PC-9 (cell line): ENCODE measurements at regions not wholly inside any gene's neighbourhood (a gene's known extent, or its start where the extent isn't known, plus 50 kb on each side); places are given as distances from the start of the nearest gene placed in this dataset.

Experiments
- BruUV-seq: library from RNA; stranded (reverse); fragments of 400-500 nt; replicated peaks from 2 replicates; lab custom pipeline; 2021; lab: Mats Ljungman, UMichigan
- CTCF ChIA-PET: fragments of 300-600 bp; sonication (Branson Sonifier 250); formaldehyde crosslinking; loops from one replicate; lab custom pipeline; 2022; ENCODE audit warnings: antibody characterized with exemption; lab: Charles Lee
- POLR2A ChIA-PET: fragments of 300-600 bp; sonication (Branson Sonifier 250); formaldehyde crosslinking; loops from one replicate; lab custom pipeline; 2022; ENCODE audit warnings: antibody characterized with exemption; ENCODE audit not compliant: unreplicated experiment; lab: Charles Lee
- DNase-seq, 2 experiments: peaks; one replicate each; pipeline versions ENCODE4 v3.0.0 to v3.0.0-alpha.2; 2015 to 2022; ENCODE audit warnings: mixed read lengths in 1 of 2
- H2AFZ ChIP-seq: fragments of 200-600 bp; sonication (generic); 2 replicates; pipeline ENCODE4 v1.8.1; 2017; ENCODE audit warnings: antibody characterized with exemption
- H3F3A ChIP-seq: fragments of 200-600 bp; sonication (generic); 2 replicates; pipeline ENCODE4 v1.8.1; 2017; ENCODE audit warnings: antibody characterized with exemption, mild to moderate bottlenecking, low read depth; ENCODE audit not compliant: insufficient read depth
- H3K27ac ChIP-seq: fragments of 200-600 bp; sonication (generic); 2 replicates; pipeline ENCODE4 v1.6.1; 2016; ENCODE audit warnings: mixed run types
- H3K27me3 ChIP-seq: fragments of 200-600 bp; sonication (generic); 2 replicates; pipeline ENCODE4 v1.6.1; 2016; ENCODE audit warnings: low read depth, mixed run types; ENCODE audit not compliant: insufficient read depth
- H3K36me3 ChIP-seq: fragments of 200-600 bp; sonication (generic); 2 replicates; pipeline ENCODE4 v1.6.1; 2016; ENCODE audit warnings: low read depth, mixed run types
- H3K4me1 ChIP-seq: fragments of 200-600 bp; sonication (generic); replicated peaks from 2 replicates; pipeline ENCODE4 v1.6.1; 2016; ENCODE audit warnings: mixed run types; ENCODE audit not compliant: insufficient read depth
- H3K4me2 ChIP-seq: fragments of 200-600 bp; sonication (generic); 2 replicates; pipeline ENCODE4 v1.6.1; 2017; ENCODE audit warnings: mixed run types
- H3K4me3 ChIP-seq: fragments of 200-600 bp; sonication (generic); 2 replicates; pipeline ENCODE4 v1.6.1; 2016; ENCODE audit warnings: mixed run types
- H3K79me2 ChIP-seq: fragments of 200-600 bp; sonication (generic); 2 replicates; pipeline ENCODE4 v1.6.1; 2017; ENCODE audit warnings: low read depth, mixed run types
- H3K9me2 ChIP-seq: fragments of 200-600 bp; sonication (generic); 2 replicates; pipeline ENCODE4 v1.8.1; 2017; ENCODE audit warnings: mild to moderate bottlenecking; ENCODE audit not compliant: insufficient read depth
- H3K9me3 ChIP-seq: fragments of 200-600 bp; sonication (generic); 2 replicates; pipeline ENCODE4 v1.8.1; 2016; ENCODE audit warnings: low read depth; ENCODE audit not compliant: insufficient read depth
- H4K20me1 ChIP-seq: fragments of 200-600 bp; sonication (generic); 2 replicates; pipeline ENCODE4 v1.8.1; 2017; ENCODE audit not compliant: insufficient read depth
- CTCF ChIP-seq: fragments of 200-600 bp; sonication (generic); conservative IDR thresholded peaks from 2 replicates; pipeline ENCODE4 v1.6.1; 2017; ENCODE audit warnings: mixed run types, antibody characterized with exemption, mild to moderate bottlenecking, moderate library complexity
- EZH2 ChIP-seq: fragments of 200-600 bp; sonication (generic); IDR thresholded peaks from 2 replicates; pipeline ENCODE4 v1.8.0; 2017; ENCODE audit warnings: antibody characterized with exemption, low read depth
- intact Hi-C: fragments of 100-400 bp; cut with micrococcal nuclease; formaldehyde crosslinking; loops from one replicate; pipeline ENCODE4 v1.10.0; 2022; ENCODE audit not compliant: unreplicated experiment

GRCh38 chr2:228559774-228560415, 378.4 kb upstream of the SPHKAP start:
- Histone ChIP-seq H3K4me1 (no peaks in the 10 kb centered on the region), H3K9me3 (no peaks in the 10 kb centered on the region), H3K36me3 (no peaks in the 10 kb centered on the region), H3K9me2 (no peaks in the 10 kb centered on the region), H3F3A (no peaks in the 10 kb centered on the region), H3K4me3 (no peak overlapping the region), H3K4me2 (no peak overlapping the region), H3K27me3 (no peaks in the 10 kb centered on the region), H3K27ac (no peak overlapping the region), H2AFZ (no peak overlapping the region), H3K79me2 (no peaks in the 10 kb centered on the region), H4K20me1 (no peaks in the 10 kb centered on the region)
- BruUV-seq, result no TSS peak
- DNase-seq, result no peak
- intact Hi-C loops, result no loop called here
- POLR2A ChIA-PET, result interaction anchor here (0.7 kb wide), 1 partner anchor 924 kb away, joined by 7 read pairs; no protein-coding TSS in a partner anchor
- CTCF ChIA-PET, result no interaction called here
- TF ChIP-seq CTCF, result no peak
- no peak for TF ChIP-seq EZH2

GRCh38 chr2:228556717-228557116, 375.2 kb upstream of the SPHKAP start:
- H3K36me3 ChIP-seq, result no peaks in the 10 kb centered on the region
- H3K79me2 ChIP-seq, result no peaks in the 10 kb centered on the region
- H3K27ac ChIP-seq, result no peak overlapping the region
- no peaks in the 10 kb centered on the region for H3K9me2 ChIP-seq
- intact Hi-C loops, result no loop called here
- no TSS peak for BruUV-seq
- no peaks in the 10 kb centered on the region for H3K9me3 ChIP-seq
- no peak for TF ChIP-seq CTCF
- no peak for TF ChIP-seq EZH2
- H4K20me1 ChIP-seq, result no peaks in the 10 kb centered on the region
- no peaks in the 10 kb centered on the region for H3K4me1 ChIP-seq
- H3K27me3 ChIP-seq, result no peaks in the 10 kb centered on the region
- H3K4me3 ChIP-seq, result no peak overlapping the region
- DNase-seq, result no peak
- H2AFZ ChIP-seq, result no peak overlapping the region
- CTCF ChIA-PET, result no interaction called here
- POLR2A ChIA-PET, result no interaction called here
- no peak overlapping the region for H3K4me2 ChIP-seq
- H3F3A ChIP-seq, result no peaks in the 10 kb centered on the region

GRCh38 chr2:228549441-228550007, 368.0 kb upstream of the SPHKAP start:
- no peak overlapping the region for H3K4me2 ChIP-seq
- no peaks in the 10 kb centered on the region for H3K79me2 ChIP-seq
- H3K27ac ChIP-seq, result no peak overlapping the region
- no peak overlapping the region for H3K4me3 ChIP-seq
- H3F3A ChIP-seq, result no peaks in the 10 kb centered on the region
- TF ChIP-seq EZH2 (no peak), CTCF (no peak)
- H3K27me3 ChIP-seq, result no peaks in the 10 kb centered on the region
- ChIA-PET POLR2A (no interaction called here), CTCF (no interaction called here)
- H2AFZ ChIP-seq, result no peak overlapping the region
- H3K9me2 ChIP-seq, result no peaks in the 10 kb centered on the region
- intact Hi-C loops, result no loop called here
- H3K36me3 ChIP-seq, result no peaks in the 10 kb centered on the region
- BruUV-seq, result no TSS peak
- H4K20me1 ChIP-seq, result no peaks in the 10 kb centered on the region
- 0 out of 2 replicates have a peak, but pooled peaks cover 9% of the 10 kb centered on the region for H3K4me1 ChIP-seq
- DNase-seq, result no peak
- no peaks in the 10 kb centered on the region for H3K9me3 ChIP-seq
